IMR-90 (cell line): ENCODE measurements at regions not wholly inside any gene's neighbourhood (a gene's known extent, or its start where the extent isn't known, plus 50 kb on each side); places are given as distances from the start of the nearest gene placed in this dataset.

ENCODE experiments used
- ATAC-seq: fragments of 200-7000 bp; cut with Tn5 transposase; 2 replicates; pipeline ENCODE4 v1.9.1; 2020; ENCODE audit warnings: low read depth, mild to moderate bottlenecking, moderate library complexity
- BruUV-seq: library from RNA; stranded (reverse); fragments of 400-500 nt; replicated peaks from 2 replicates; lab custom pipeline; 2021; lab: Mats Ljungman, UMichigan
- CTCF ChIA-PET: fragments of 300-600 bp; formaldehyde crosslinking; extraction: SDS; loops from one replicate; lab custom pipeline; 2021; ENCODE audit warnings: antibody characterized with exemption; lab: Yijun Ruan, JAX
- POLR2A ChIA-PET: fragments of 300-600 bp; sonication (Branson Sonifier 250); formaldehyde crosslinking; loops from one replicate; lab custom pipeline; 2022; ENCODE audit warnings: antibody characterized with exemption; ENCODE audit not compliant: unreplicated experiment; lab: Charles Lee
- DNase-seq: peaks from one replicate; pipeline ENCODE4 v3.0.0; 2013
- H2AFZ ChIP-seq: replicated peaks from 2 replicates; pipeline ENCODE3; 2013; ENCODE audit warnings: low read length, mild to moderate bottlenecking; ENCODE audit not compliant: poor library complexity
- H2AK5ac ChIP-seq: 2 replicates; pipeline ENCODE4 v1.6.1; 2013; ENCODE audit warnings: low read depth, low read length, inconsistent platforms
- H2AK9ac ChIP-seq: replicated peaks from 2 replicates; pipeline ENCODE3; 2013; ENCODE audit warnings: mild to moderate bottlenecking, low read depth, low read length, moderate library complexity; ENCODE audit not compliant: poor library complexity
- H2BK120ac ChIP-seq: 2 replicates; pipeline ENCODE4 v1.6.1; 2013; ENCODE audit warnings: low read depth, low read length, inconsistent platforms
- H2BK15ac ChIP-seq: 3 replicates; pipeline ENCODE4 v1.6.1; 2013; ENCODE audit warnings: low read depth, low read length, inconsistent platforms
- H2BK20ac ChIP-seq: 2 replicates; pipeline ENCODE4 v1.6.1; 2013; ENCODE audit warnings: low read depth, mild to moderate bottlenecking, inconsistent platforms, low read length, moderate library complexity
- H2BK5ac ChIP-seq: 2 replicates; pipeline ENCODE4 v1.6.1; 2013; ENCODE audit warnings: mild to moderate bottlenecking, low read depth, low read length, inconsistent platforms; ENCODE audit not compliant: poor library complexity, severe bottlenecking
- H3K14ac ChIP-seq: replicated peaks from 2 replicates; pipeline ENCODE4 v1.6.1; 2013; ENCODE audit warnings: low read depth, low read length, inconsistent platforms
- H3K18ac ChIP-seq: 2 replicates; pipeline ENCODE4 v1.6.1; 2013; ENCODE audit warnings: low read depth, low read length, control low read depth
- H3K23ac ChIP-seq: 2 replicates; pipeline ENCODE4 v1.6.1; 2013; ENCODE audit warnings: low read depth, low read length, inconsistent platforms
- H3K27ac ChIP-seq: 2 replicates; pipeline ENCODE4 v1.5.1; 2013; ENCODE audit warnings: mild to moderate bottlenecking, control low read depth, low read length; ENCODE audit not compliant: insufficient read depth
- H3K27me3 ChIP-seq: 2 replicates; pipeline ENCODE4 v1.6.1; 2013; ENCODE audit warnings: low read length; ENCODE audit not compliant: control insufficient read depth, insufficient read depth
- H3K36me3 ChIP-seq: 2 replicates; pipeline ENCODE4 v1.6.1; 2013; ENCODE audit warnings: low read length, mixed read lengths; ENCODE audit not compliant: control insufficient read depth, insufficient read depth
- H3K4ac ChIP-seq: 2 replicates; pipeline ENCODE4 v1.6.1; 2013; ENCODE audit warnings: low read depth, low read length, inconsistent platforms
- H3K4me1 ChIP-seq: 2 replicates; pipeline ENCODE4 v1.6.1; 2013; ENCODE audit warnings: low read length, mixed read lengths; ENCODE audit not compliant: control insufficient read depth, insufficient read depth
- H3K4me2 ChIP-seq: 2 replicates; pipeline ENCODE4 v1.6.1; 2013; ENCODE audit warnings: low read depth, mild to moderate bottlenecking, control low read depth, low read length, moderate library complexity
- H3K4me3 ChIP-seq: 2 replicates; pipeline ENCODE4 v1.5.1; 2013; ENCODE audit warnings: low read depth, mild to moderate bottlenecking, control low read depth, low read length, moderate library complexity; ENCODE audit not compliant: insufficient read depth
- H3K56ac ChIP-seq: 2 replicates; pipeline ENCODE4 v1.6.1; 2013; ENCODE audit warnings: low read length, inconsistent platforms; ENCODE audit not compliant: insufficient read depth; ENCODE audit errors: extremely low read depth
- H3K79me1 ChIP-seq, 2 experiments: 2 replicates each; pipeline ENCODE4 v1.6.1; 2013; ENCODE audit warnings: low read length in 2 of 2, inconsistent platforms in 1 of 2, low read depth in 1 of 2
- H3K9ac ChIP-seq: 2 replicates; pipeline ENCODE4 v1.6.1; 2013; ENCODE audit warnings: low read depth, low read length, control low read depth
- H3K9me1 ChIP-seq: 2 replicates; pipeline ENCODE4 v1.6.1; 2013; ENCODE audit warnings: low read length, inconsistent platforms; ENCODE audit not compliant: insufficient read depth
- H3K9me3 ChIP-seq: 2 replicates; pipeline ENCODE4 v1.6.1; 2013; ENCODE audit warnings: low read length; ENCODE audit not compliant: control insufficient read depth, insufficient read depth
- H4K20me1 ChIP-seq: 2 replicates; pipeline ENCODE4 v1.6.1; 2013; ENCODE audit warnings: low read length, inconsistent platforms; ENCODE audit not compliant: insufficient read depth
- H4K5ac ChIP-seq: 2 replicates; pipeline ENCODE4 v1.6.1; 2013; ENCODE audit warnings: mild to moderate bottlenecking, low read depth, low read length, control low read depth
- H4K8ac ChIP-seq, 2 experiments: 2 replicates each; pipeline ENCODE4 v1.6.1; 2013; ENCODE audit warnings: low read depth in 2 of 2, low read length in 2 of 2, control low read depth in 1 of 2, inconsistent platforms in 1 of 2
- H4K91ac ChIP-seq: 2 replicates; pipeline ENCODE4 v1.6.1; 2013; ENCODE audit warnings: low read depth, low read length, inconsistent platforms; ENCODE audit not compliant: insufficient read depth
- BHLHE40 ChIP-seq: fragments of 150-350 bp; IDR thresholded peaks from 2 replicates; pipeline ENCODE4 v1.6.1; 2016; ENCODE audit warnings: mild to moderate bottlenecking, low read depth, low read length
- CEBPB ChIP-seq: IDR thresholded peaks from 2 replicates; pipeline ENCODE4 v1.6.1; 2012; ENCODE audit warnings: low read depth, low read length, improper control_type of control experiment
- CHD1 ChIP-seq: IDR thresholded peaks from 2 replicates; pipeline ENCODE4 v1.6.1; 2012; ENCODE audit warnings: low read depth, low read length, improper control_type of control experiment
- CTCF ChIP-seq: conservative IDR thresholded peaks from 2 replicates; pipeline ENCODE4 v1.5.1; 2012; ENCODE audit warnings: mild to moderate bottlenecking, low read depth, low read length, improper control_type of control experiment
- ELK1 ChIP-seq: fragments of 150-350 bp; IDR thresholded peaks from 2 replicates; pipeline ENCODE4 v1.6.1; 2016; ENCODE audit warnings: low read depth, mild to moderate bottlenecking, low read length, moderate library complexity, borderline replicate concordance
- FOS ChIP-seq: fragments of 150-350 bp; IDR thresholded peaks from 2 replicates; pipeline ENCODE4 v1.6.1; 2016; ENCODE audit warnings: low read depth, low read length
- MAFK ChIP-seq: IDR thresholded peaks from 2 replicates; pipeline ENCODE4 v1.6.1; 2012; ENCODE audit warnings: low read depth, low read length, improper control_type of control experiment
- MAZ ChIP-seq: IDR thresholded peaks from 2 replicates; pipeline ENCODE4 v1.6.1; 2012; ENCODE audit warnings: low read depth, mild to moderate bottlenecking, low read length, improper control_type of control experiment, moderate library complexity, borderline replicate concordance
- MXI1 ChIP-seq: IDR thresholded peaks from 2 replicates; pipeline ENCODE4 v1.6.1; 2012; ENCODE audit warnings: low read depth, mild to moderate bottlenecking, low read length, moderate library complexity, borderline replicate concordance
- NFE2L2 ChIP-seq: fragments of 150-350 bp; IDR thresholded peaks from 2 replicates; pipeline ENCODE4 v1.6.1; 2016; ENCODE audit warnings: low read depth, mild to moderate bottlenecking, low read length
- POLR2A ChIP-seq: IDR thresholded peaks from 2 replicates; pipeline ENCODE4 v1.6.1; 2012; ENCODE audit warnings: mild to moderate bottlenecking, low read depth, low read length
- RAD21 ChIP-seq: IDR thresholded peaks from 2 replicates; pipeline ENCODE4 v1.6.1; 2012; ENCODE audit warnings: low read length, improper control_type of control experiment
- RCOR1 ChIP-seq: IDR thresholded peaks from 2 replicates; pipeline ENCODE4 v1.6.1; 2012; ENCODE audit warnings: mild to moderate bottlenecking, low read length, improper control_type of control experiment; ENCODE audit not compliant: insufficient replicate concordance
- RFX5 ChIP-seq: IDR thresholded peaks from 2 replicates; pipeline ENCODE4 v1.8.0; 2012; ENCODE audit warnings: low read depth, mild to moderate bottlenecking, low read length, moderate library complexity
- SMC3 ChIP-seq: fragments of 150-350 bp; IDR thresholded peaks from 2 replicates; pipeline ENCODE4 v1.6.1; 2016; ENCODE audit warnings: low read depth, mild to moderate bottlenecking, antibody characterized with exemption, low read length, moderate library complexity
- USF2 ChIP-seq: fragments of 150-350 bp; IDR thresholded peaks from 2 replicates; pipeline ENCODE4 v1.6.1; 2017; ENCODE audit warnings: mild to moderate bottlenecking, antibody characterized with exemption, low read length, low read depth
- WGBS, 2 experiments: methylation state at CpG; one replicate each; pipeline versions ENCODE4 v1.1.5 to v1.1.7; 2013; ENCODE audit warnings: missing lambda C conversion rate in 2 of 2; ENCODE audit not compliant: insufficient read length in 1 of 2; ENCODE audit errors: extremely low coverage in 2 of 2; 5-methylcytosine and 5-hydroxymethylcytosine counted together
- dilution Hi-C: fragments of 300-500 bp; cut with HindIII; formaldehyde crosslinking; loops from one replicate; pipeline ENCODE4 v1.14.3; 2018; ENCODE audit warnings: low sequenced_read_pairs; ENCODE audit not compliant: unreplicated experiment
- in situ Hi-C: fragments of 300-500 bp; cut with MboI; formaldehyde crosslinking; loops from 3 replicates; pipeline ENCODE4 v1.14.3; 2019; ENCODE audit warnings: low sequenced_read_pairs, inconsistent platforms, mixed read lengths
- intact Hi-C: fragments of 100-400 bp; cut with micrococcal nuclease; formaldehyde crosslinking; loops from 2 replicates; pipeline ENCODE4 v1.10.0; 2022

- TF ChIP-seq USF2 (no peak), FOS (no peak), CTCF (no peak), NFE2L2 (no peak), MAZ (no peak), BHLHE40 (no peak), CEBPB (no peak), RAD21 (no peak), ELK1 (no peak), POLR2A (no peak), RFX5 (no peak), MAFK (no peak), CHD1 (no peak), MXI1 (no peak), SMC3 (no peak), RCOR1 (no peak)
- Histone ChIP-seq H2BK20ac (no peak overlapping the region), H3K18ac (no peak overlapping the region), H2BK5ac (no peak overlapping the region), H3K79me1 (no peaks in the 10 kb centered on the region), H3K9me1 (no peaks in the 10 kb centered on the region), H3K23ac (no peak overlapping the region), H3K36me3 (no peaks in the 10 kb centered on the region), H4K5ac (no peak overlapping the region), H3K9ac (no peak overlapping the region), H3K27ac (no peak overlapping the region), H2BK15ac (no peak overlapping the region), H3K4me2 (no peak overlapping the region), H2AFZ (no peak overlapping the region), H3K14ac (no peak overlapping the region), H4K20me1 (no peaks in the 10 kb centered on the region), H2BK120ac (no peak overlapping the region), H3K4me1 (no peaks in the 10 kb centered on the region), H2AK9ac (no peak overlapping the region), H3K4ac (no peak overlapping the region), H3K9me3 (peaks cover 3% of the 10 kb centered on the region; the same call in 1 of the 2 replicates), H2AK5ac (no peak overlapping the region), H3K56ac (no peak overlapping the region), H3K4me3 (no peak overlapping the region), H4K8ac (no peak overlapping the region), H4K91ac (no peak overlapping the region), H3K27me3 (no peaks in the 10 kb centered on the region)
- ATAC-seq (no peak), DNase-seq (no peak)
- dilution Hi-C loops, result no loop called here
- intact Hi-C loops, result no loop called here
- ChIA-PET POLR2A (no interaction called here), CTCF (interaction anchor here (0.5 kb wide), 1 partner anchor 82 kb away, joined by 3 read pairs; no protein-coding TSS in a partner anchor)
- no CpG with 5 or more reads among the region's 1 CpG for WGBS, 2 experiments
- in situ Hi-C loops, result no loop called here
- no TSS peak for BruUV-seq
Measured at GRCh38 chr4:103324811-103325210, 126.7 kb upstream of the CENPE start.
